ENCODE measurements at regions not wholly inside any gene's neighbourhood (a gene's known extent, or its start where the extent isn't known, plus 50 kb on each side); places are given as distances from the start of the nearest gene placed in this dataset.
A peak's percentile ranks its signal among the peaks of the same experiment; 100 is the strongest.

GRCh38 chr2:21257621-21258020 lies 133.9 kb downstream of the TDRD15 start (continued):
- TF ChIP-seq ZNF121 (CRISPR knock-in tag; IDR thresholded peaks at IDR 0.05) (no peak), FOXJ3 (CRISPR knock-in tag; IDR thresholded peaks at IDR 0.05; ENCODE audit: borderline replicate concordance) (no peak), ZNF512 (CRISPR knock-in tag; IDR thresholded peaks at IDR 0.05; ENCODE audit: borderline replicate concordance) (no peak), ZNF532 (CRISPR knock-in tag; IDR thresholded peaks at IDR 0.05; ENCODE audit: borderline replicate concordance) (no peak), IRF1 (CRISPR knock-in tag; IDR thresholded peaks at IDR 0.05) (no peak)

- H3K4me1 Mint-ChIP-seq: peaks cover 29% of the 10 kb centered on the region
- H3K27ac Mint-ChIP-seq: no peak overlapping the region
- H3K27me3 Mint-ChIP-seq (ENCODE audit: low read depth): no peaks in the 10 kb centered on the region
- POLR2A ChIA-PET: no interaction called here
- no peak for TF ChIP-seq MXD4 (CRISPR knock-in tag; IDR thresholded peaks at IDR 0.05; ENCODE audit: borderline replicate concordance)
- TF ChIP-seq SMAD3 (CRISPR knock-in tag; IDR thresholded peaks at IDR 0.05; ENCODE audit: borderline replicate concordance): no peak
- no peak for TF ChIP-seq ZNF671 (CRISPR knock-in tag; IDR thresholded peaks at IDR 0.05)
- TF ChIP-seq PRRX2 (CRISPR knock-in tag; IDR thresholded peaks at IDR 0.05): no peak
- TF ChIP-seq NFE2L1 (CRISPR knock-in tag; IDR thresholded peaks at IDR 0.05): no peak
- no peak for TF ChIP-seq CREM (CRISPR knock-in tag; IDR thresholded peaks at IDR 0.05)
- TF ChIP-seq NR3C1 (CRISPR knock-in tag; conservative IDR thresholded peaks at IDR 0.05; ENCODE audit: low read depth): no peak
- no peak for TF ChIP-seq RELA (CRISPR knock-in tag; IDR thresholded peaks at IDR 0.05; ENCODE audit: borderline replicate concordance)
- TF ChIP-seq JAZF1 (CRISPR knock-in tag; IDR thresholded peaks at IDR 0.05): no peak
- no peak for TF ChIP-seq ZNF396 (CRISPR knock-in tag; IDR thresholded peaks at IDR 0.05; ENCODE audit: borderline replicate concordance)
- no peak for TF ChIP-seq PRDM15 (CRISPR knock-in tag; IDR thresholded peaks at IDR 0.05)
- TF ChIP-seq TCF7 (CRISPR knock-in tag; IDR thresholded peaks at IDR 0.05; ENCODE audit: low read depth): no peak
- H3K9me3 Mint-ChIP-seq: no peaks in the 10 kb centered on the region
- DNase-seq (ENCODE audit: low spot score) (no peak), ATAC-seq (peak; percentile 77)
- CTCF ChIA-PET: no interaction called here
- H3K36me3 Mint-ChIP-seq: no peaks in the 10 kb centered on the region
- no peak overlapping the region for H3K4me3 Mint-ChIP-seq
Observed at GRCh38 chr2:21258082-21258481, 134.3 kb downstream of the TDRD15 start.

Measured in WTC11 (cell line).